ENCODE measurements at regions not wholly inside any gene's neighbourhood (a gene's known extent, or its start where the extent isn't known, plus 50 kb on each side); places are given as distances from the start of the nearest gene placed in this dataset.

- TF ChIP-seq, protein P1, sequence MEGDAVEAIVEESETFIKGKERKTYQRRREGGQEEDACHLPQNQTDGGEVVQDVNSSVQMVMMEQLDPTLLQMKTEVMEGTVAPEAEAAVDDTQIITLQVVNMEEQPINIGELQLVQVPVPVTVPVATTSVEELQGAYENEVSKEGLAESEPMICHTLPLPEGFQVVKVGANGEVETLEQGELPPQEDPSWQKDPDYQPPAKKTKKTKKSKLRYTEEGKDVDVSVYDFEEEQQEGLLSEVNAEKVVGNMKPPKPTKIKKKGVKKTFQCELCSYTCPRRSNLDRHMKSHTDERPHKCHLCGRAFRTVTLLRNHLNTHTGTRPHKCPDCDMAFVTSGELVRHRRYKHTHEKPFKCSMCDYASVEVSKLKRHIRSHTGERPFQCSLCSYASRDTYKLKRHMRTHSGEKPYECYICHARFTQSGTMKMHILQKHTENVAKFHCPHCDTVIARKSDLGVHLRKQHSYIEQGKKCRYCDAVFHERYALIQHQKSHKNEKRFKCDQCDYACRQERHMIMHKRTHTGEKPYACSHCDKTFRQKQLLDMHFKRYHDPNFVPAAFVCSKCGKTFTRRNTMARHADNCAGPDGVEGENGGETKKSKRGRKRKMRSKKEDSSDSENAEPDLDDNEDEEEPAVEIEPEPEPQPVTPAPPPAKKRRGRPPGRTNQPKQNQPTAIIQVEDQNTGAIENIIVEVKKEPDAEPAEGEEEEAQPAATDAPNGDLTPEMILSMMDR (conservative IDR thresholded peaks at IDR 0.05; ENCODE audit: low read length): no peak
- TF ChIP-seq EZH2phosphoT487 (IDR thresholded peaks at IDR 0.05; ENCODE audit: borderline replicate concordance, low read depth, low read length): no peak
Measured at GRCh38 chrX:88072339-88073030, 554.9 kb downstream of the KLHL4 start.

All from OCI-LY7 (cell line).